Activated T-cell treated with anti-CD3 and anti-CD28 coated beads for 48 hours (primary cell): ENCODE measurements at regions not wholly inside any gene's neighbourhood (a gene's known extent, or its start where the extent isn't known, plus 50 kb on each side); places are given as distances from the start of the nearest gene placed in this dataset.
"Not testable (repeated sequence)": the region's sequence is repeated elsewhere in the genome, so short reads cannot be mapped to it uniquely, and the experiment has no call there.

Source experiments
- DNase-seq: peaks from one replicate; pipeline ENCODE4 v3.0.0-alpha.2; 2020; ENCODE audit warnings: low read depth

DNA sequence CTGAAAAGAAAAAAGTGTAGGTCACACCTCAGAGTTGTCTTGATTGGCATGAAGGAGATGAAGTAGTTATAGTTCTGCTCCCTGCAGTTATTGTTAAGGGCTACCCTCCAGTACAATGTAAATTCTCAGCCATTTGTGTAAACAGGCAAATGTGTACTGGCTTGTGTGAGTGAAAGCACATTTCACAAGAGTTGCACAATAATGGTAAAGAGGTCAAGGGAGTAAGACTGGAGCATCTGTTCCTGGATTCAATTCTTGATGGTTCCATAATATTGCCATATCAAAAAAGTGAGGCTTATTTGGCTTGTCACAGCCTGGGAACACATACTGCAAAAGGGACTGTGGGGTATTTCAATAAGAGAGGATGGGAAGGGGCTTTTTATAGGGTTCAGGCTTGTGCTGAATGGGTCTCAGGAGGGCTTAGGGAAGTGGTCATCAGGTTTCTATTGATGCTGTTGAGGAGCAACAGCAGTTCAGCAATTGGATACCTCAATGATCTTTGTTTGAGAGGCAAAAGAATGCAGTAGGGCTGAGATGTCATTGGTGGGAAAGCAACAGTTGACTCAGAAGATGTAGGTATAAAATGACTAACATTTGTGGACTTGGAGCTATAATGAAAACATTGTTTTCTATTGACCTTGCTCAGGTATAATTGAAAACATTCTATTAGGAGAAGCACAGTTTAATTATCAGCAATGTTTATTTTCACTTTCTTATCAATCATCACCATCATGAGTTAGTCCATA, 402.6 kb downstream of the BCKDHB start:
- no peak for DNase-seq

- no peak for DNase-seq
Measured at GRCh38 chr6:80504882-80505281, 398.4 kb downstream of the BCKDHB start.

GRCh38 chr6:80503660-80504059, 397.2 kb downstream of the BCKDHB start:
- DNase-seq, result no peak

DNA sequence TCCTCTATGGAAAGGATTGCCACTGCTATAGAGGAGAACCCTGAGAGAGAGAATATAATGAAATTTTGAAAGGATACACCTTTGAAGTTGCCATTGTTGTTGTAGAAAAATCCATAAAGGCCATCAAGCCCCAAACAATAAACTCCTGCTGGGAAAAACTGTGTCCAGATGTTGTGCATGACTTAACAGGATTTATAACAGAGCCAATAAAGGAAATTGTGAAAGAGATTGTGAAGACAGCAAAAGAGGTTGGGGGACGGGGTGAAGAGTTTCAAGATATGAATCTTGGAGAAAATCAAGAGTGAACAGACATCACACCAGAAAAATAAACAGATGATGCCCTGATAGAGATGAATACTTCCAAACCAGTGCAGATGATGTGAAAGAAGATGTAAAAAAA, 396.4 kb downstream of the BCKDHB start:
- DNase-seq, result no peak

DNA sequence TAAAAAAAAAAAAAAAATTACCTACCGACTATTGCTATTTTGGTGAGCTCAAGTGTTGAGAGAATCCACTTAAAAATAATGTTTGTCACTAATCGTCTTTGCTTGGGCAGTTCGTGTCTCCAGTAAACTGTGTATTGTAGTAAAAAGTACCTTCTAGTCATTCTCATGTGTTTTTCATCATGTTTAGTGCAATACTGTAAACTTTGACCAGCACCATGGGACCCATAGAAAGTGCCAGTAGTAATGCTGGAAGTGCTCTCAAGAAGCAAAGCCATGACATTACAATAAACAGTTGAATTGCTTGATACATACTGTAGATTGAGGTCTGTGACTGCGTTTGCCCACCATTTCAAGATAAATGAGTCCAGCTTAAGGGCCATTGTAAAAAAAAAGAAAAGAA, 395.2 kb downstream of the BCKDHB start:
- no peak for DNase-seq

DNA sequence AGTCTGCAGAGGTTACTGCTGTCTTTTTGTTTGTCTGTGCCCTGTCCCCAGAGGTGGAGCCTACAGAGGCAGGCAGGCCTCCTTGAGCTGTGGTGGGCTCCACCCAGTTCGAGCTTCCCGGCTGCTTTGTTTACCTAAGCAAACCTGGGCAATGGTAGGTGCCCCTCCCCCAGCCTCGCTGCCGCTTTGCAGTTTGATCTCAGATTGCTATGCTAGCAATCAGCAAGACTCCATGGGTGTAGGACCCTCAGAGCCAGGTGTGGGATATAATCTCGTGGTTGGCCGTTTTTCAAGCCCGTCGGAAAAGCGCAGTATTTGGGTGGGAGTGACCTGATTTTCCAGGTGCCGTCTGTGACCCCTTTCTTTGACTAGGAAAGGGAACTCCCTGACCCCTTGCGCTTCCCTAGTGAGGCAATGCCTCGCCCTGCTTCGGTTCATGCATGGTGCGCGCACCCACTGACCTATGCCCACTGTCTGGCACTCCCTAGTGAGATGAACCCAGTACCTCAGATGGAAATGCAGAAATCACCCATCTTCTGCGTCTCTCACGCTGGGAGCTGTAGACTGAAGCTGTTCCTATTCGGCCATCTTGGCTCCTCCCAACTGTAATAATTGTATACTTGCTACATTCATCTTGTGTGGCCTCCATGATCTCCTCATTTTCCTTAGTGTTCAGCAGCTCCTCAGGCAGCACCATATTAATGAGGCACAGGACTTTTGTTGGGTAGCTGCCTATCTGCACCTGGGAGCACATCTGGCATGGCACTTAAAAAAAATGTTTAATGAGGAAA, 391.4 kb downstream of the BCKDHB start:
- not testable (repeated sequence) for DNase-seq

GRCh38 chr6:80489911-80490635, 383.6 kb downstream of the BCKDHB start:
- no peak for DNase-seq

DNA sequence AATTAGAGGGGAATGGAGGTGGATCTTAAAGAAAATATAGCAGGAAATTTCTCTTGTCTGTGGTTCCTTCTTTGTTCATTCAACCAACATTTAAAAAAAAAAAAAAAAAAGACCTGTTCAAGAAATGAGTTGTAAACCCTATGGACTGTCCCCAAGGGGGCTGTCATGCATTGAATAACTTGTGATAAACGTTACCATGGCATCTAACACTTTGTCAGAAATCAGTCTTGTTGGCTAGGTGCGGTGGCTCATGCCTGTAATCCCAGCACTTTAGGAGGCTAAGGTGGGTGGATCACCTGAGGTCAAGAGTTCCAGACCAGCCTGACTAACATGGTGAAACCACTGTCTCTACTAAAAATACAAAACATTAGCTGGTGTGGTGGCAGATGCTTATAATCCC, 381.7 kb downstream of the BCKDHB start:
- DNase-seq, result no peak

GRCh38 chr6:80485494-80485893, 379.0 kb downstream of the BCKDHB start:
- DNase-seq, result not testable (repeated sequence)

DNA sequence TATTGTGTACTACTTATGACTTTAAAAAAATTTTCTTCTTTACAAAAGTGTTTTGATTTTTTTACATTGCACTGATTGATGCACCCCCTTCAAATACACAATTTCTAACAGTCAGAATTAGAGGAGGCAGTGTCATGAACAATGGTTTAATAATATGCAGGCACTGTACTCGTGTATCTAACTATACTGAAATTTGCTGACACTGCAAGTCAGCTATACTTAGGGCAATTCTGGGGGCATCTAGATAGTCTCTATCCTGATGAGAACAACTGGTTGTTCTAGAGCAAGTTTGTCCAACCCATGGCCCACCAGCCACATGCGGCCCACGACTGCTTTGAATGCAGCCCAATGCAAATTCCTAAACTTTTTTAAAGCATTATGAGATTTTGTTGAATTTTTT, 375.6 kb downstream of the BCKDHB start:
- no peak for DNase-seq

GRCh38 chr6:80480421-80481157, 374.1 kb downstream of the BCKDHB start:
- no peak for DNase-seq

DNA sequence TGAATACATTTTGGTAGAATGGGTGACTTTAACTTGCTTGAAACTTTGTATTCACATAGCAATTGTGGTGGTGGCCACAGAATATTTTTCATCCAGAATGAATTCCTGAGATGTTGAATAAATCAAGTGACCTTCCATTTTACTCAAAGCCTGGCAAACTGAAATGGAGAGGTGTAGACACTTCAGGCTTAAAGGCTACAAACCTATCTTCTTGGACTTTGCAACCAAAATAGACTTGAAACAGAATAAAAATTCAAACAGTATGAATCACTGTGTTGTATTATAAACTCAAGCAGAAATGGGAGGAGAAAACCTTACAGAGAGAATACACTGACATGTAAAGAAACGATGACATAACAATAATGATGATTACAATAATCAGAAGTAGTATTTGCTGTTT, 371.6 kb downstream of the BCKDHB start:
- DNase-seq, result no peak

- DNase-seq, result no peak
Measured at GRCh38 chr6:80477591-80477990, 371.1 kb downstream of the BCKDHB start.

- no peak for DNase-seq
Measured at GRCh38 chr6:80472271-80472670, 365.8 kb downstream of the BCKDHB start.

GRCh38 chr6:80469977-80470376, 363.5 kb downstream of the BCKDHB start:
- DNase-seq, result no peak

GRCh38 chr6:80468398-80468797, 361.9 kb downstream of the BCKDHB start:
- DNase-seq, result no peak

DNA sequence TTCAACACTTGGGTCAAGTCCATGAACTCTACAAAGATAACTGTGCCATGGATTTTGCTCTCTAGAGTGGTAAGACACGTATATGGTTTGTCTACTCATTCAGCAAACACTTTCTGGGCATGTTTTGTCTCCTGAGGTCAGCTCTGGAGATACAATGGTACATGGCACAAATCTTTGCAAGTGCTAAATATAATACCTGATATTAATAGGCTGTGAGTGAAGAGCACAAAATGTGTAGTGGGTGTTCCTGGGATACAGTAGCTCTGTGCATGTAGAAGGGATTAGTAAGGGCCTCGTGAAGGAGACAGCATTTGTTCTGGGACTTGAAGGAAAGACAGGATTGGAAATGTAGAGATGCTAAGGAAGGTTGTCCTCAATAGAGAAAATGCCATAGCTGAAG, 360.9 kb downstream of the BCKDHB start:
- no peak for DNase-seq

DNA sequence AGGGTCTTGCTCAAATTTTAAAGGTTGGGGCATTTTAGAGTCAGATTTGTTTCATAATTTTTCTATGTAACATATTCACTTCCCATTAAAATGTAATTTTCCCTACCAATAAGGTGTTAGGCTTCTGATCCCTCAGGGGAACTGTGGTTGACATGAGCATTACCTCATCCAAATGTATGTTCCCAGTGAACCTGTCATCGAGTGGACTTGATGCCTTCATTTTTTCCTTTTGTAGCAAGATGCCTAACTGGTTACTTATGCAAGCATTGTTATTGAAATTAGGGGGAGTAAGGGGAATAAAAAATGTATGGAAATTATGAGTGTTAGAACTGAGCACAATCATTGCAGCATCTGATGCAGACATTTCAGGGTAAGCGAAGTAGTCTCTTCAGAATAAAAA, 360.5 kb downstream of the BCKDHB start:
- DNase-seq, result no peak

DNA sequence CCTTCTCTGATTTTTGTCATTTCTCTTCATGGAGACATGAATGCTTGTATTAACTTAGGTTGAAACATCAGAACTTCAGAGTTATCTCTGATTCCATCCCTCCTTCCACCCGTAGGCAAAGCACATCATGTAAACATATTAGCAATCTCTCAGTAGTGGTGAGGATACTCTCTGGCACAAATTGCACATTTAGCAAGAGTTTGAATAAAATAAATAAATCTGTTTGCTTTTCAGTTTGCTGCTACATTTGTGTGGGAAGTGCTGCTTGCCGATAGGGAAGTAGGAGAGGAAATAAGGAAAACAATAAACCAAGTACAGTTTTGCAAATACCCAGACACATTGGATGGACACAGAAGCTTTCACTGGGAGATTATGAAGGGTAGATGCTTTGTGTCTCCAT, 359.0 kb downstream of the BCKDHB start:
- no peak for DNase-seq

- DNase-seq, result no peak
Measured at GRCh38 chr6:80464901-80465300, 358.4 kb downstream of the BCKDHB start.

GRCh38 chr6:80463197-80463596, 356.7 kb downstream of the BCKDHB start:
- no peak for DNase-seq

- DNase-seq, result no peak
Measured at GRCh38 chr6:80460257-80460865, 353.9 kb downstream of the BCKDHB start.
